Central memory CD8-positive, alpha-beta T cell (primary cell): ENCODE measurements at regions not wholly inside any gene's neighbourhood (a gene's known extent, or its start where the extent isn't known, plus 50 kb on each side); places are given as distances from the start of the nearest gene placed in this dataset.
"Not testable (repeated sequence)": the region's sequence is repeated elsewhere in the genome, so short reads cannot be mapped to it uniquely, and the experiment has no call there.

ENCODE experiments used
- ATAC-seq: fragments of 150-1000 bp; cut with Tn5 transposase; replicated peaks from 2 replicates; pipeline ENCODE4 v1.10.0; 2022; ENCODE audit warnings: mild to moderate bottlenecking, moderate FRiP score, moderate number of reproducible peaks; ENCODE audit not compliant: poor library complexity, severe bottlenecking; ENCODE audit errors: extremely low read depth
- DNase-seq, 2 donors: peaks; one replicate each; pipeline ENCODE4 v3.0.0; 2021; ENCODE audit warnings: low spot score in 2 of 2
- H3K27ac Mint-ChIP-seq: one replicate; pipeline ENCODE4 v1.8.0; 2022; ENCODE audit warnings: low read depth, mild to moderate bottlenecking, moderate library complexity, mixed read lengths
- H3K27me3 Mint-ChIP-seq: one replicate; pipeline ENCODE4 v1.8.0; 2022; ENCODE audit warnings: mixed read lengths
- H3K36me3 Mint-ChIP-seq: one replicate; pipeline ENCODE4 v1.8.0; 2022; ENCODE audit warnings: mild to moderate bottlenecking, moderate library complexity, mixed read lengths; ENCODE audit not compliant: insufficient read depth
- H3K4me1 Mint-ChIP-seq: one replicate; pipeline ENCODE4 v1.8.0; 2022; ENCODE audit warnings: mixed read lengths
- H3K4me3 Mint-ChIP-seq: one replicate; pipeline ENCODE4 v1.8.0; 2022; ENCODE audit warnings: mild to moderate bottlenecking, moderate library complexity, mixed read lengths
- H3K9me3 Mint-ChIP-seq: one replicate; pipeline ENCODE4 v1.8.0; 2022; ENCODE audit warnings: mixed read lengths

- peak in 1 of 2 donors; percentile 15 for DNase-seq
- not testable (repeated sequence) for ATAC-seq, H3K36me3 Mint-ChIP-seq, H3K27ac Mint-ChIP-seq, H3K27me3 Mint-ChIP-seq, H3K4me1 Mint-ChIP-seq, H3K4me3 Mint-ChIP-seq
- H3K9me3 Mint-ChIP-seq, result peaks cover 49% of the 10 kb centered on the region
Observed at GRCh38 chr22:11037814-11038213, 4490.2 kb upstream of the OR11H1 start.

GRCh38 chr22:11038786-11039185 is 4489.2 kb upstream of the OR11H1 start:
- not testable (repeated sequence) for H3K4me3 Mint-ChIP-seq, H3K4me1 Mint-ChIP-seq, H3K36me3 Mint-ChIP-seq, H3K27me3 Mint-ChIP-seq, H3K27ac Mint-ChIP-seq, ATAC-seq
- peaks cover 49% of the 10 kb centered on the region for H3K9me3 Mint-ChIP-seq
- DNase-seq, result peak in 1 of 2 donors; percentile 10

- not testable (repeated sequence) for H3K27me3 Mint-ChIP-seq, H3K4me1 Mint-ChIP-seq, H3K27ac Mint-ChIP-seq, ATAC-seq, H3K36me3 Mint-ChIP-seq, DNase-seq, H3K4me3 Mint-ChIP-seq
- peaks cover 33% of the 10 kb centered on the region for H3K9me3 Mint-ChIP-seq
Observed at GRCh38 chr22:11041416-11041815, 4486.6 kb upstream of the OR11H1 start.

GRCh38 chr22:11042116-11042515 is 4485.9 kb upstream of the OR11H1 start:
- no peaks in the 10 kb centered on the region for H3K36me3 Mint-ChIP-seq
- no peak overlapping the region for H3K27ac Mint-ChIP-seq
- no peak overlapping the region for H3K4me3 Mint-ChIP-seq
- H3K9me3 Mint-ChIP-seq, result peaks cover 32% of the 10 kb centered on the region
- no peak for ATAC-seq
- no peaks in the 10 kb centered on the region for H3K4me1 Mint-ChIP-seq
- no peaks in the 10 kb centered on the region for H3K27me3 Mint-ChIP-seq
- DNase-seq, result peak in 1 of 2 donors; percentile 9

GRCh38 chr22:11043289-11043688 is 4484.7 kb upstream of the OR11H1 start:
- not testable (repeated sequence) for H3K4me3 Mint-ChIP-seq, H3K27ac Mint-ChIP-seq, H3K36me3 Mint-ChIP-seq, H3K4me1 Mint-ChIP-seq, ATAC-seq, H3K27me3 Mint-ChIP-seq
- peak in 1 of 2 donors; percentile 8 for DNase-seq
- H3K9me3 Mint-ChIP-seq, result peaks cover 27% of the 10 kb centered on the region

- not testable (repeated sequence) for ATAC-seq, H3K27me3 Mint-ChIP-seq, H3K4me1 Mint-ChIP-seq, DNase-seq, H3K27ac Mint-ChIP-seq, H3K36me3 Mint-ChIP-seq, H3K4me3 Mint-ChIP-seq
- H3K9me3 Mint-ChIP-seq, result peaks cover 20% of the 10 kb centered on the region
Observed at GRCh38 chr22:11048884-11049283, 4479.1 kb upstream of the OR11H1 start.

- not testable (repeated sequence) for H3K27ac Mint-ChIP-seq, H3K36me3 Mint-ChIP-seq, H3K4me1 Mint-ChIP-seq, ATAC-seq, DNase-seq, H3K27me3 Mint-ChIP-seq, H3K4me3 Mint-ChIP-seq
- peaks cover 20% of the 10 kb centered on the region for H3K9me3 Mint-ChIP-seq
Observed at GRCh38 chr22:11050226-11050625, 4477.8 kb upstream of the OR11H1 start.

GRCh38 chr22:11051401-11052112 is 4476.4 kb upstream of the OR11H1 start:
- not testable (repeated sequence) for H3K27me3 Mint-ChIP-seq, H3K4me1 Mint-ChIP-seq, H3K4me3 Mint-ChIP-seq, H3K36me3 Mint-ChIP-seq, H3K27ac Mint-ChIP-seq
- ATAC-seq (peak; percentile 10), DNase-seq (peak in 1 of 2 donors; percentile 9)
- peaks cover 27% of the 10 kb centered on the region for H3K9me3 Mint-ChIP-seq

GRCh38 chr22:11053403-11054344 is 4474.3 kb upstream of the OR11H1 start:
- H3K27me3 Mint-ChIP-seq, H3K4me3 Mint-ChIP-seq, H3K4me1 Mint-ChIP-seq, H3K36me3 Mint-ChIP-seq, H3K27ac Mint-ChIP-seq, ATAC-seq: not testable (repeated sequence)
- peak in 1 of 2 donors; percentile 11 for DNase-seq
- H3K9me3 Mint-ChIP-seq, result peaks cover 24% of the 10 kb centered on the region

GRCh38 chr22:11054681-11055080 is 4473.3 kb upstream of the OR11H1 start:
- not testable (repeated sequence) for H3K27me3 Mint-ChIP-seq, H3K27ac Mint-ChIP-seq, H3K4me1 Mint-ChIP-seq, H3K4me3 Mint-ChIP-seq, H3K36me3 Mint-ChIP-seq, ATAC-seq
- peak in 1 of 2 donors; percentile 18 for DNase-seq
- H3K9me3 Mint-ChIP-seq, result peaks cover 22% of the 10 kb centered on the region

GRCh38 chr22:11055176-11055575 is 4472.8 kb upstream of the OR11H1 start:
- not testable (repeated sequence) for ATAC-seq, H3K27ac Mint-ChIP-seq, H3K27me3 Mint-ChIP-seq, H3K4me3 Mint-ChIP-seq, H3K4me1 Mint-ChIP-seq, H3K36me3 Mint-ChIP-seq
- peak in 1 of 2 donors; percentile 9 for DNase-seq
- H3K9me3 Mint-ChIP-seq, result peaks cover 23% of the 10 kb centered on the region

- not testable (repeated sequence) for H3K36me3 Mint-ChIP-seq, ATAC-seq, H3K4me1 Mint-ChIP-seq, H3K27me3 Mint-ChIP-seq, DNase-seq, H3K4me3 Mint-ChIP-seq
- Mint-ChIP-seq H3K27ac (peak overlapping the region; percentile 42), H3K9me3 (peaks cover 27% of the 10 kb centered on the region)
Observed at GRCh38 chr22:11057955-11058547, 4469.9 kb upstream of the OR11H1 start.
